Cardiac muscle cell (in vitro differentiated cells and primary cell): ENCODE measurements at regions not wholly inside any gene's neighbourhood (a gene's known extent, or its start where the extent isn't known, plus 50 kb on each side); places are given as distances from the start of the nearest gene placed in this dataset.

Source experiments
- DNase-seq, 2 donors: peaks; one replicate each; pipeline versions ENCODE4 v3.0.0 to v3.0.0-alpha.2; 2010 to 2017; ENCODE audit warnings: low read depth in 1 of 2, low spot score in 1 of 2
- H3K27ac ChIP-seq: fragments of 200-600 bp; sonication (generic); 2 replicates; pipeline ENCODE4 v1.5.1; 2016
- H3K27me3 ChIP-seq: fragments of 200-600 bp; sonication (generic); 2 replicates; pipeline ENCODE4 v1.6.0; 2016; ENCODE audit warnings: control low read depth
- H3K36me3 ChIP-seq: fragments of 200-600 bp; sonication (generic); 2 replicates; pipeline ENCODE4 v1.5.1; 2016; ENCODE audit warnings: control low read depth
- H3K4me1 ChIP-seq: fragments of 200-600 bp; sonication (generic); 2 replicates; pipeline ENCODE4 v1.8.1; 2017; ENCODE audit warnings: low read depth, mild to moderate bottlenecking, mixed run types
- H3K4me3 ChIP-seq: fragments of 200-600 bp; sonication (generic); 2 replicates; pipeline ENCODE4 v1.5.1; 2016; ENCODE audit warnings: mild to moderate bottlenecking
- H3K9me3 ChIP-seq: fragments of 200-600 bp; sonication (generic); 2 replicates; pipeline ENCODE4 v1.5.1; 2017; ENCODE audit warnings: low read depth, mild to moderate bottlenecking, control low read depth
- TF ChIP-seq, protein P1 (sequence below): IDR thresholded peaks from 2 replicates; pipeline ENCODE4 v1.5.1; 2012; ENCODE audit warnings: low read depth, mild to moderate bottlenecking, low read length

DNA sequence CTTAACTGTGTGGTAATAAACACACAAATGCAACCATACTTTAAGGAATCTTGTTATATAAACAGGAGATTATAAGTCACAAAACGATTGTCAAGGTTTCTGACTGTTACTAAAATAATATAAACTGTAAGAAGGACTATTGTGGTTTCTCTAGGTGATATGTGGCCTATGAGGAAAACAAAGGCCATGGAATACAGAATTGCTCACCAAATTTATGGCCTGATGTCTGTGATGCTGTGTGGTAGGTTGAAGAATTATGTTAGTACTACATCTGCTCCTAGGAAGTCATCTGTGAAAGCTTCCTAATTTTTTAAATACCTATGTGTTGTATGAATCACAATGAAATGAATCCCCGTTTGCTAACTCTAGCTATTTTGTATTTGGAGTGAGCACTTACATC is 875.4 kb upstream of the MAP3K7 start:
- DNase-seq, result no peak

DNA sequence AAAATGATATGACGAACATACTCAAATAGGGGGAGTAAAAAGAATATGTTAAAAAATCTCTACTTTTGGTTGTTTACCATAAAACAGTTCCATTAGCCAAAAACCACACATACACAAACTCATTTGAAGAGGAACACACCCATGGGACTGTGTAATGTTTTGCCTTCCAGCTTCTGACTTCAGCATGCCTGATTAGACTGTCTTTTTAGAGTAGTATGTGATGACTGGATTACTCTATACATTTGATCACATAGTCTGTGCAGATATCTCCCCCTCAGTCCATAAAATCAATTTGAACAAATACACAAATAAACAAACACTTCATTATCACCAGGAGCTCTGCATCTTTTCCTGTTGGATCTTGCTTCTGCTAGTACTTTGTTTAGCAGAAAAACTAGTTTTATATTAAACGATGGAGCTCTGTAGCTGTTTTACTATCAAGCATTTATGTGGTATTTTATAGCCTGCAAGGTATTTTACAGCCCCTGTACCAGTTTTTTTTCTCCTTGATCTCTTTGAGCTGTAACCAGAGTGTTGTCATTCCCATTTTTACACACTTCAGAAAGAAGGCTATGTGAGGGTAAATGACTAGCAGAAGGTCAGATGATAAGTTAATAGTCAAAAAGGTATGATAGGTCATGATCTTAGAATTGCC is 866.5 kb upstream of the MAP3K7 start:
- no peaks in the 10 kb centered on the region for H3K36me3 ChIP-seq
- no peak overlapping the region for H3K4me3 ChIP-seq
- TF ChIP-seq, protein P1, sequence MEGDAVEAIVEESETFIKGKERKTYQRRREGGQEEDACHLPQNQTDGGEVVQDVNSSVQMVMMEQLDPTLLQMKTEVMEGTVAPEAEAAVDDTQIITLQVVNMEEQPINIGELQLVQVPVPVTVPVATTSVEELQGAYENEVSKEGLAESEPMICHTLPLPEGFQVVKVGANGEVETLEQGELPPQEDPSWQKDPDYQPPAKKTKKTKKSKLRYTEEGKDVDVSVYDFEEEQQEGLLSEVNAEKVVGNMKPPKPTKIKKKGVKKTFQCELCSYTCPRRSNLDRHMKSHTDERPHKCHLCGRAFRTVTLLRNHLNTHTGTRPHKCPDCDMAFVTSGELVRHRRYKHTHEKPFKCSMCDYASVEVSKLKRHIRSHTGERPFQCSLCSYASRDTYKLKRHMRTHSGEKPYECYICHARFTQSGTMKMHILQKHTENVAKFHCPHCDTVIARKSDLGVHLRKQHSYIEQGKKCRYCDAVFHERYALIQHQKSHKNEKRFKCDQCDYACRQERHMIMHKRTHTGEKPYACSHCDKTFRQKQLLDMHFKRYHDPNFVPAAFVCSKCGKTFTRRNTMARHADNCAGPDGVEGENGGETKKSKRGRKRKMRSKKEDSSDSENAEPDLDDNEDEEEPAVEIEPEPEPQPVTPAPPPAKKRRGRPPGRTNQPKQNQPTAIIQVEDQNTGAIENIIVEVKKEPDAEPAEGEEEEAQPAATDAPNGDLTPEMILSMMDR, result no peak
- no peak for DNase-seq
- no peaks in the 10 kb centered on the region for H3K4me1 ChIP-seq
- H3K27me3 ChIP-seq, result no peaks in the 10 kb centered on the region
- H3K27ac ChIP-seq, result no peak overlapping the region
- H3K9me3 ChIP-seq, result no peaks in the 10 kb centered on the region

More for the DNA sequence above, 875.4 kb upstream of the MAP3K7 start:
- Histone ChIP-seq H3K4me3 (no peak overlapping the region), H3K27ac (no peak overlapping the region), H3K27me3 (no peaks in the 10 kb centered on the region), H3K36me3 (no peaks in the 10 kb centered on the region), H3K4me1 (no peaks in the 10 kb centered on the region), H3K9me3 (no peaks in the 10 kb centered on the region)
- TF ChIP-seq, protein P1, result no peak

DNA sequence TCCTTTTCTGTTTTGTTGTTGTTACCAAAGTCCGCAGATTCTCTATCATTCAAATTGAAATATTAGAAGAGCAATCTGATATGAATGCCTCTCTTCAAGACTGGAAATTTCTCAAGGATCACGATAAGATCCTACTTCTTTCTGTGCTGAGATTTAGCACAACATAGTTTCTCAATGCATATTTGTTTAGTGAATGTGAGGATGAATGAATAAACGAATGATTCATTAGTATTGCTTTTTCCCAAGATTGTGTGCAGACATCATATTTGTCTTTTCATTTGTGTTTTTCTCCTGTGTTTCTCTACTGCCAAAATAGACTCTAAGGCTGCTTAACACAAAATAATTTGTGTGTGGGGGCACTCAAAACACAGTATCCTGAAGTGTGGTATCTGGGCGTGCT is 862.7 kb upstream of the MAP3K7 start:
- Histone ChIP-seq H3K36me3 (no peaks in the 10 kb centered on the region), H3K27ac (no peak overlapping the region), H3K27me3 (no peaks in the 10 kb centered on the region), H3K4me3 (no peak overlapping the region), H3K4me1 (no peaks in the 10 kb centered on the region), H3K9me3 (no peaks in the 10 kb centered on the region)
- TF ChIP-seq, protein P1, result no peak
- no peak for DNase-seq

DNA sequence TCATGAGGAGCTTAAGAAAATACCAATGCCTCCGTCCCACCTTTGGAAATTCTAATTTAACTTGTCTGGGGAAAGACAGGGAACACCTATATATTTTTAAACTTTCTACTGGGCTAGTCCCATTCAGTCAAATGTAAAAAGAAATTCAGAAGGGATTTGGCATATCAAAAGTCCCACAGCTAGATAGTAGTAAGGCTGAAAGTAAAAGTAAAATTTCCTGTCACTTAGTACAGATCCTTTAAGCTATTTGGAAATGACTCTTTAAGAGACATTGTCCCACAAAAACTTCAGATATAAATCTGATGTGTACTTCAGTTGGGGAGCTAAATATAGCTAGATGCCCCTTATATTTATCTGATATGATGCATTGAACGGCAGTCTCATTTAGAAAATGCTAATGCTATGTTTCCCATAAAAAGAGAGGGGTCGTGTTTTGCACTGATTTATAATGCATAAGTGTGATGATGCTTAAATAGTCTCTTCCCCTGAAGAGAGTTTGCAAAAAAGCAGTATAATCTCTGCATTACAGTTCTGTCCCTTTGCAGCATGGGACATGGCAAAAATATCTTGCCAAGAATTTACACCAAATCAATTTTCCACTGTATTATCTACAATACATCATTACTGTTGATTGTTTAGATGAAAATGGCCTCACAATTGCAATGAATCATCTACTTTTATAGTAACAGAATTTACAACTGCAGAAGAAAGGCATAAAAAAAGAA is 860.8 kb upstream of the MAP3K7 start:
- no peaks in the 10 kb centered on the region for H3K4me1 ChIP-seq
- no peak overlapping the region for H3K27ac ChIP-seq
- H3K9me3 ChIP-seq, result no peaks in the 10 kb centered on the region
- TF ChIP-seq, protein P1, result no peak
- no peaks in the 10 kb centered on the region for H3K27me3 ChIP-seq
- no peak for DNase-seq
- H3K36me3 ChIP-seq, result no peaks in the 10 kb centered on the region
- H3K4me3 ChIP-seq, result no peak overlapping the region

DNA sequence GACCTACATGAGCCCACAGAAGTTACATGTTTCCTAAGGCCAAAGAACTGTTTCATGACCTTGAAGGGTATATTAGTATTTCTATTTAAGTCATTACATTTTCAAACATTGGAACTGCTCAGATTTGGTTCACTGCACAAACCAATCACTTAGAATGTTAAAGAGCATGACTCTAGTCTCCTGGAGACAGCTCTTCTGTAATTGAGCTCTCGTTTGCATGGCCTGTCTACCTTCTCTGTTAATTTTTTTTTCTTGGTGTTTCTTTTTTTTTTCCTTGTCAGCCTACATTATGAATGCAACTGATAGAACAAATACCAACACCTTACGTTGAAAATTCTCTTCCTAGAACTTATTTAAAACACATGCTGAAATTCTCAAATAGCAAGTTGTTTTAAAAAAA is 860.2 kb upstream of the MAP3K7 start:
- Histone ChIP-seq H3K27me3 (no peaks in the 10 kb centered on the region), H3K36me3 (no peaks in the 10 kb centered on the region)
- TF ChIP-seq, protein P1, result no peak

More for the DNA sequence above, 860.2 kb upstream of the MAP3K7 start:
- no peak for DNase-seq
- Histone ChIP-seq H3K27ac (no peak overlapping the region), H3K4me1 (no peaks in the 10 kb centered on the region), H3K4me3 (no peak overlapping the region), H3K9me3 (no peaks in the 10 kb centered on the region)
